ENCODE measurements at regions not wholly inside any gene's neighbourhood (a gene's known extent, or its start where the extent isn't known, plus 50 kb on each side); places are given as distances from the start of the nearest gene placed in this dataset.

- Histone ChIP-seq H3K4me1 (ENCODE audit: low read depth, poor library complexity, severe bottlenecking) (no peaks in the 10 kb centered on the region), H4K20me1 (ENCODE audit: insufficient read depth) (no peaks in the 10 kb centered on the region), H3K9ac (no peak overlapping the region), H3K4me2 (no peak overlapping the region), H2AFZ (ENCODE audit: low read depth) (no peak overlapping the region), H3K36me3 (ENCODE audit: insufficient read depth) (no peaks in the 10 kb centered on the region), H3K4me3 (IDR thresholded peaks at IDR 0.05; ENCODE audit: insufficient read depth, low read depth, low read length) (no peak overlapping the region), H3K27ac (no peak overlapping the region), H3K27me3 (ENCODE audit: insufficient read depth, low read depth) (no peaks in the 10 kb centered on the region), H3K79me2 (ENCODE audit: insufficient read depth, low read depth) (no peaks in the 10 kb centered on the region)
- TF ChIP-seq CTCF (conservative IDR thresholded peaks at IDR 0.05; ENCODE audit: low read depth, low read length): no peak
These were observed 2290.8 kb downstream of the TP53TG3F start for GRCh38 chr16:35750157-35750689.

DNA sequence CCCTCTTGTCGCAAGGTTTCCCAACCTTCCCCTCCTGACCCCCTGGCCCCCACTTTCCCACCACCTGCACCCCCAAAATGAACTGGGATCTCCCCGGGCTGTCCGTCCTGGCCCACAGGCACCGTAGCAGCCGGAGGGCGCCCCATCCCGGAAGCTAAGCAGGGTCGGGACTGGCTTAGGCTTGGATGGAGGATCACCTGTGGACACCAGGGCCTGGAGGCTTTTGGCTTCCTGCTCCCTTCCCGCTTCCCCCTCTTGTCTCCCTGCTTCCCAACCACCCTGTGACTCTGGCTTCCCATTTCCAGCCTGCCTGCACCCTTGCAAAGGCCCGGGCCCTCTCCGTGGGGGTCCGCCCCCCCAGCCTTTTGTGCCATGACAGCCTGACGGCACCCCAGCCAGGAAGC lies 2291.3 kb downstream of the TP53TG3F start:
- Histone ChIP-seq H3K27me3 (ENCODE audit: insufficient read depth, low read depth) (no peaks in the 10 kb centered on the region), H4K20me1 (ENCODE audit: insufficient read depth) (no peaks in the 10 kb centered on the region), H3K79me2 (ENCODE audit: insufficient read depth, low read depth) (no peaks in the 10 kb centered on the region), H3K36me3 (ENCODE audit: insufficient read depth) (no peaks in the 10 kb centered on the region), H3K4me1 (ENCODE audit: low read depth, poor library complexity, severe bottlenecking) (no peaks in the 10 kb centered on the region), H2AFZ (ENCODE audit: low read depth) (no peak overlapping the region), H3K4me3 (IDR thresholded peaks at IDR 0.05; ENCODE audit: insufficient read depth, low read depth, low read length) (no peak overlapping the region), H3K27ac (no peak overlapping the region), H3K4me2 (no peak overlapping the region), H3K9ac (no peak overlapping the region)
- TF ChIP-seq CTCF (conservative IDR thresholded peaks at IDR 0.05; ENCODE audit: low read depth, low read length): no peak

DNA sequence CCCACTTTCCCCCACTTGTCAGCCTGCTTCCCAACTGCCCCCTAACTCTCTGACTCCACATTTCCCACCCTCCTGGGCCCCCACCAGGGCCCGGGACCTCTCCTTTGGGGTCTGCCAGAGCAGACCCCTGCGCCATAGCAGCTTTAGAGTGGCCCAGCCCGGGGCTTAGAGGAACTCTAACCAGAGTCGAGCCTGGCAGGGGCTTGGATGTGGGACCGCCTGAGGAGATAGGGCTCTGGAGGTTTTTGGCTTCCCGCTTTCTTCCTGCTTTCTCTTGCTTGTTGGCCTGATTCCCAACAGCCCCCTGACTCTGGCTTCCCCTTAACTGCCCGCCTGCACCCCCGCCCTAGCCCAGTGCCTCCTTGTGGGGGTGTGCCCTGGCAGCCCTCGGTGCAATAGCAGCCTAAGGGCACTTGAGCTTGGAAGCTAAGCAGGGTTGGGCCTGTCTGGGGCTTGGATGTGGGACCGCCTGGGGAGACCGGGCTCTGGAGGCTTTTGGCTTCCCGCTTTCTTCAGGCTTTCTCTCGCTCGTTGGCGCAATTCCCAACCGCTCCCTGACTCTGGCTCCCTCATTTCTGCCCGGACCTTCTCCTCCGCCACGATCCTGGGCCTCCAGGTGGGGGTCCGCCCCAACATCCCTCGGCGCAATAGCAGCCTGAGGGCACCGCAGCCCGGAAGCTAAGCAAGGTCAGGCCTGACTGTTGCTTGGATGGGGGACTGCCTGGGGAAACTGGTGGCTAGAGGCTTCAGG lies 2292.0 kb downstream of the TP53TG3F start:
- H3K79me2 ChIP-seq (ENCODE audit: insufficient read depth, low read depth): no peaks in the 10 kb centered on the region
- H3K36me3 ChIP-seq (ENCODE audit: insufficient read depth): no peaks in the 10 kb centered on the region
- TF ChIP-seq CTCF (conservative IDR thresholded peaks at IDR 0.05; ENCODE audit: low read depth, low read length): no peak
- H3K9ac ChIP-seq: no peak overlapping the region
- H3K4me2 ChIP-seq: no peak overlapping the region
- H2AFZ ChIP-seq (ENCODE audit: low read depth): no peak overlapping the region
- H4K20me1 ChIP-seq (ENCODE audit: insufficient read depth): no peaks in the 10 kb centered on the region
- H3K27ac ChIP-seq: no peak overlapping the region
- no peaks in the 10 kb centered on the region for H3K27me3 ChIP-seq (ENCODE audit: insufficient read depth, low read depth)
- H3K4me1 ChIP-seq (ENCODE audit: low read depth, poor library complexity, severe bottlenecking): no peaks in the 10 kb centered on the region
- H3K4me3 ChIP-seq (IDR thresholded peaks at IDR 0.05; ENCODE audit: insufficient read depth, low read depth, low read length): no peak overlapping the region

DNA sequence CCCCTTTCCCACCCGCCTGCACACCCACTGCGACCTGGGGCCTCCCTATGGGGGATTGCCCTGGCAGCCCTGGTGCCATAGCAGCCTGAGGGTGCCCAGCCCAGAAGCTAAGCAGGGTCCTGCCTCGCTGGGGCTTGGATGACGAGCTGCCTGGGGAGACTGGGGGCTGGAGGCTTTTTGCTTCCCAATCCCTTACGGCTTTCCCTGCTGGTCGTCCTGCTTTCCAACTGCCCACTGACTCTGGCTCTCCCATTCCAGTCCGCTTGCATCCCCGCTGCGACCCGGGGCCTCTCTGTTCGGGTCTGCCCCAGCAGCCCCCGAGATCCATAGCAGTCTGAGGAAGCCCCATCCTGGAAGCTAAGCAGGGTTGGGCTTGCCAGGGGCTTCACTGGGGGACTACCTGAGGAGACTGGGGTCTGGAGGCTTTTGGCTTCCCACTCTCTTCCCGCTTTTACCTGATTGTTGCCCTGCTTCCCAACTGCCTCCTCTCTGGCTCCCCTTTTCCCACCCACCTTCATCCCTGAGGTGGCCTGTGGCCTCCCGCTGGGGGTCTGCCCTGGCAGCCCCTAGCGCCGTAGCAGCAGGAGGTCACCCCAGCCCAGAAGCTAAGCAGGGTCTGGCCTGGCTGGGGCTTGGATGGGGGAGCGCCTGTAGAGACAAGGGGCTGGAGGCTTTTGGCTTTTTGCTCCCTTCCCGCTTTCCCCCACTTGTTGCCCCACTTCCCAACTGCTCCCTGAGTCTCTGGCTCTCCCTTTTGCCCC lies 2292.8 kb downstream of the TP53TG3F start:
- no peaks in the 10 kb centered on the region for H4K20me1 ChIP-seq (ENCODE audit: insufficient read depth)
- no peak overlapping the region for H3K4me3 ChIP-seq (IDR thresholded peaks at IDR 0.05; ENCODE audit: insufficient read depth, low read depth, low read length)
- no peak overlapping the region for H2AFZ ChIP-seq (ENCODE audit: low read depth)
- H3K27me3 ChIP-seq (ENCODE audit: insufficient read depth, low read depth): no peaks in the 10 kb centered on the region
- no peak overlapping the region for H3K27ac ChIP-seq
- no peaks in the 10 kb centered on the region for H3K4me1 ChIP-seq (ENCODE audit: low read depth, poor library complexity, severe bottlenecking)
- H3K36me3 ChIP-seq (ENCODE audit: insufficient read depth): no peaks in the 10 kb centered on the region
- H3K9ac ChIP-seq: no peak overlapping the region
- no peak overlapping the region for H3K4me2 ChIP-seq
- no peak for TF ChIP-seq CTCF (conservative IDR thresholded peaks at IDR 0.05; ENCODE audit: low read depth, low read length)
- H3K79me2 ChIP-seq (ENCODE audit: insufficient read depth, low read depth): no peaks in the 10 kb centered on the region

Measured in KMS-11 (cell line).